GM23338 (cell line): ENCODE measurements at regions not wholly inside any gene's neighbourhood (a gene's known extent, or its start where the extent isn't known, plus 50 kb on each side); places are given as distances from the start of the nearest gene placed in this dataset.

Experiments
- ATAC-seq: fragments of 200-7000 bp; cut with Tn5 transposase; 3 replicates; pipeline ENCODE4 v1.9.1; 2020
- DNase-seq: peaks from one replicate; pipeline ENCODE4 v3.0.0-alpha.2; 2015; ENCODE audit warnings: low spot score
- H2AFZ ChIP-seq: fragments of 200-600 bp; sonication (generic); 2 replicates; pipeline ENCODE4 v1.8.0; 2016; ENCODE audit warnings: antibody characterized with exemption, mild to moderate bottlenecking, moderate library complexity
- H3F3A ChIP-seq: fragments of 200-600 bp; sonication (generic); replicated peaks from 2 replicates; pipeline ENCODE4 v1.8.0; 2017; ENCODE audit warnings: antibody characterized with exemption, mixed run types, low read depth
- H3K27ac ChIP-seq: fragments of 200-600 bp; sonication (generic); 2 replicates; pipeline ENCODE4 v1.6.1; 2016; ENCODE audit warnings: low read depth
- H3K27me3 ChIP-seq: fragments of 200-600 bp; sonication (generic); 2 replicates; pipeline ENCODE4 v1.8.0; 2016; ENCODE audit warnings: mild to moderate bottlenecking, mixed run types, moderate library complexity; ENCODE audit not compliant: insufficient read depth
- H3K36me3 ChIP-seq: fragments of 200-600 bp; sonication (generic); 2 replicates; pipeline ENCODE4 v1.8.0; 2016; ENCODE audit warnings: mild to moderate bottlenecking; ENCODE audit not compliant: insufficient read depth
- H3K4me1 ChIP-seq: fragments of 200-600 bp; sonication (generic); 2 replicates; pipeline ENCODE4 v1.8.0; 2016; ENCODE audit warnings: mild to moderate bottlenecking, moderate library complexity; ENCODE audit not compliant: insufficient read depth
- H3K4me2 ChIP-seq: fragments of 200-600 bp; sonication (generic); 2 replicates; pipeline ENCODE4 v1.7.1; 2017; ENCODE audit warnings: mixed run types
- H3K4me3 ChIP-seq: fragments of 200-600 bp; sonication (generic); 2 replicates; pipeline ENCODE4 v1.6.1; 2016; ENCODE audit warnings: mixed run types
- H3K79me2 ChIP-seq: fragments of 200-600 bp; sonication (generic); replicated peaks from 2 replicates; pipeline ENCODE4 v1.8.0; 2017; ENCODE audit warnings: mild to moderate bottlenecking; ENCODE audit not compliant: insufficient read depth
- H3K9me2 ChIP-seq: fragments of 200-600 bp; sonication (generic); 2 replicates; pipeline ENCODE4 v1.8.0; 2017; ENCODE audit not compliant: insufficient read depth
- H4K20me1 ChIP-seq: fragments of 200-600 bp; sonication (generic); replicated peaks from 2 replicates; pipeline ENCODE4 v1.8.0; 2017; ENCODE audit warnings: mild to moderate bottlenecking; ENCODE audit not compliant: insufficient read depth
- H3K27ac Mint-ChIP-seq: 2 replicates; pipeline ENCODE4 v1.8.0; 2020; ENCODE audit warnings: inconsistent platforms, mild to moderate bottlenecking, moderate library complexity, mixed read lengths
- H3K27me3 Mint-ChIP-seq: 3 replicates; pipeline ENCODE4 v1.8.0; 2022; ENCODE audit warnings: low read depth, mild to moderate bottlenecking, moderate library complexity, mixed read lengths, inconsistent platforms; ENCODE audit not compliant: insufficient read depth, poor library complexity
- H3K36me3 Mint-ChIP-seq: 3 replicates; pipeline ENCODE4 v1.8.0; 2021; ENCODE audit warnings: low read depth, mild to moderate bottlenecking, inconsistent platforms, moderate library complexity, mixed read lengths
- H3K4me1 Mint-ChIP-seq: 3 replicates; pipeline ENCODE4 v1.8.0; 2020; ENCODE audit warnings: mild to moderate bottlenecking, inconsistent platforms, mixed read lengths
- H3K4me3 Mint-ChIP-seq: 3 replicates; pipeline ENCODE4 v1.8.0; 2021; ENCODE audit warnings: moderate library complexity, mild to moderate bottlenecking, inconsistent platforms, mixed read lengths
- H3K9me3 Mint-ChIP-seq: 3 replicates; pipeline ENCODE4 v1.8.0; 2020; ENCODE audit warnings: moderate library complexity, mild to moderate bottlenecking, inconsistent platforms, mixed read lengths
- CREB1 ChIP-seq: fragments of 250-450 bp; sonication (Bioruptor Pico); IDR thresholded peaks from 2 replicates; pipeline ENCODE4 v1.5.0; 2020; ENCODE audit warnings: low read depth, mild to moderate bottlenecking, moderate library complexity
- EZH2 ChIP-seq: fragments of 200-600 bp; sonication (generic); IDR thresholded peaks from one replicate; pipeline ENCODE4 v1.8.0; 2017; ENCODE audit warnings: antibody characterized with exemption, mild to moderate bottlenecking, low read depth; ENCODE audit not compliant: unreplicated experiment
- EZH2phosphoT487 ChIP-seq: fragments of 200-600 bp; sonication (generic); IDR thresholded peaks from one replicate; pipeline ENCODE4 v1.8.1; 2018; ENCODE audit warnings: antibody characterized with exemption; ENCODE audit not compliant: unreplicated experiment
- JUNB ChIP-seq: IDR thresholded peaks from one replicate; pipeline ENCODE4 v1.6.1; 2016; ENCODE audit warnings: antibody characterized with exemption; ENCODE audit not compliant: unreplicated experiment
- NANOG ChIP-seq: IDR thresholded peaks from 2 replicates; pipeline ENCODE4 v1.6.1; 2016; ENCODE audit warnings: antibody characterized with exemption, borderline replicate concordance
- POLR2AphosphoS5 ChIP-seq: IDR thresholded peaks from 2 replicates; pipeline ENCODE4 v1.6.1; 2016; ENCODE audit warnings: antibody characterized with exemption, low read depth
- STAT1 ChIP-seq: IDR thresholded peaks from one replicate; pipeline ENCODE4 v1.6.1; 2016; ENCODE audit warnings: antibody characterized with exemption; ENCODE audit not compliant: unreplicated experiment
- ZNF114 ChIP-seq: fragments of 250-450 bp; sonication (Bioruptor Pico); IDR thresholded peaks from 2 replicates; pipeline ENCODE4 v1.5.0; 2020; ENCODE audit warnings: mild to moderate bottlenecking, moderate library complexity
- ZNF331 ChIP-seq: fragments of 250-450 bp; sonication (Bioruptor Pico); IDR thresholded peaks from 2 replicates; pipeline ENCODE4 v1.5.0; 2020; ENCODE audit warnings: low read depth, mild to moderate bottlenecking, moderate library complexity
- TF ChIP-seq, protein P1 (sequence below): IDR thresholded peaks from 2 replicates; pipeline ENCODE4 v1.6.1; 2016; ENCODE audit warnings: antibody characterized with exemption
- TF ChIP-seq, protein P2 (sequence below): IDR thresholded peaks from one replicate; pipeline ENCODE4 v1.6.1; 2018; ENCODE audit warnings: antibody characterized with exemption; ENCODE audit not compliant: unreplicated experiment
- TF ChIP-seq, protein P3 (sequence below): fragments of 250-450 bp; sonication (Bioruptor Pico); IDR thresholded peaks from 2 replicates; pipeline ENCODE4 v1.5.0; 2020; ENCODE audit warnings: mild to moderate bottlenecking, moderate library complexity
- TF ChIP-seq, protein P4 (sequence below), 2 experiments: fragments of 200-600 bp in 1 of 2; sonication (generic) in 1 of 2; conservative IDR thresholded peaks; 2 replicates each; pipeline versions ENCODE4 v1.5.1 to v1.6.1; 2016 to 2017; ENCODE audit warnings: antibody characterized with exemption in 2 of 2, low read depth in 2 of 2, mild to moderate bottlenecking in 2 of 2, moderate library complexity in 1 of 2

DNA sequence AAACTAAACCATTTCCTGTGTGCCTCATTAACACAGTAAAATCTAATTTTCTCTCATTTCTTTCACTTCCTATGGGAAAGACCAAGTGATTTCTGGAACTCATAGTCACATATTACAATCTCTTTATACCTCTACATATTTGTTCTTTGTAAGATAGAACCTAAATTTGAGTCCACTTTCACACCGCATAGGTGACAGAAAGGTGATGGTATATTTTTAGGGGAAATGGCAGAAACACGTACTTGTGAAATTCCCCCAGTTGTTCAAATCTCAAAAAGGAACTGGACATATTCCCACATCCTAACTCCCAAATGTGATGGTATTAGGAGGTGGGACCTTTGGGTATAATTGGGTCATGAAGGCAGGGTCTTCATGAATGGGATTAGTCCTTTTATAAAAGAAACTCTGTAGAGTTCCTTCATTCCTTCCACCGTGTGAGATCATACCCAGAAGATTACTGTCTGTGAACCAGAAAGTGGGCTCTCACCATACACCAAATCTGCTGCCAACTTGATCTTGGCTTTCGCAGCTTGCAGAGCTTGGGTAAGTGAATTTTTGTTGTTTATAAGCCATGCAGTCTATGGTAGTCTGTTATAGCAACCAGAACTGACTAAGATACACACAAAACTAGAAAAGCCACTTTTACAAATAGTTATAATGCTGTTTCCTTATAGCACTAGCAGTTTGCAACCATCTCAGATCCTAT lies 542.1 kb downstream of the DSC3 start (continued):
- no peak for TF ChIP-seq JUNB
- no peak for TF ChIP-seq STAT1
- TF ChIP-seq, protein P1, sequence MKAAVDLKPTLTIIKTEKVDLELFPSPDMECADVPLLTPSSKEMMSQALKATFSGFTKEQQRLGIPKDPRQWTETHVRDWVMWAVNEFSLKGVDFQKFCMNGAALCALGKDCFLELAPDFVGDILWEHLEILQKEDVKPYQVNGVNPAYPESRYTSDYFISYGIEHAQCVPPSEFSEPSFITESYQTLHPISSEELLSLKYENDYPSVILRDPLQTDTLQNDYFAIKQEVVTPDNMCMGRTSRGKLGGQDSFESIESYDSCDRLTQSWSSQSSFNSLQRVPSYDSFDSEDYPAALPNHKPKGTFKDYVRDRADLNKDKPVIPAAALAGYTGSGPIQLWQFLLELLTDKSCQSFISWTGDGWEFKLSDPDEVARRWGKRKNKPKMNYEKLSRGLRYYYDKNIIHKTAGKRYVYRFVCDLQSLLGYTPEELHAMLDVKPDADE = no peak

DNA sequence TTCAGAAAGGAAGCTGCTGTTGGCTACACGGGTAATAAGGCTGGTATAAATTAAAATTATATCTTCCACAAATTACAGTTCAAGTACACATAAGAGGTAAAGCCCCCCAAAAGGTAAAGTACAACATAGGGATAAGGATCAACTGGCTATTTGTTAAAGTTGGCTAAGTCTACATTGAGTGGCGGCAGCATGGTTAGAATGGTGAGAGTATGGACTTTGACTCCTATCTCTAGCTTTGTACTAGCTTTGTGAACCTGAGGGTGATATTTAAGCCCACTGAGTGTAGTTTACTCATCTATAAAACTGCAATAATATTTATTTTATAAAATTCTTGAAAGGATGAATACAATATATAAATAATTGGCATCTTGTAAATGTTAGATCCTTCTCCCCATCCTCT lies 542.8 kb downstream of the DSC3 start:
- ATAC-seq (no peak), DNase-seq (no peak)
- H3K36me3 ChIP-seq = no peaks in the 10 kb centered on the region
- no peaks in the 10 kb centered on the region for H4K20me1 ChIP-seq
- H3F3A ChIP-seq = no peaks in the 10 kb centered on the region
- H3K27ac ChIP-seq = no peak overlapping the region
- no peak overlapping the region for H3K4me3 ChIP-seq
- Mint-ChIP-seq H3K36me3 (no peaks in the 10 kb centered on the region), H3K9me3 (no peaks in the 10 kb centered on the region), H3K4me1 (peaks cover 5% of the 10 kb centered on the region), H3K4me3 (no peak overlapping the region), H3K27me3 (no peaks in the 10 kb centered on the region), H3K27ac (no peak overlapping the region)
- H3K4me2 ChIP-seq = no peak overlapping the region
- H2AFZ ChIP-seq = no peak overlapping the region
- no peaks in the 10 kb centered on the region for H3K27me3 ChIP-seq
- 0 out of 2 replicates have a peak, but pooled peaks cover 4% of the 10 kb centered on the region for H3K4me1 ChIP-seq
- no peaks in the 10 kb centered on the region for H3K9me2 ChIP-seq
- no peaks in the 10 kb centered on the region for H3K79me2 ChIP-seq
- TF ChIP-seq, protein P2, sequence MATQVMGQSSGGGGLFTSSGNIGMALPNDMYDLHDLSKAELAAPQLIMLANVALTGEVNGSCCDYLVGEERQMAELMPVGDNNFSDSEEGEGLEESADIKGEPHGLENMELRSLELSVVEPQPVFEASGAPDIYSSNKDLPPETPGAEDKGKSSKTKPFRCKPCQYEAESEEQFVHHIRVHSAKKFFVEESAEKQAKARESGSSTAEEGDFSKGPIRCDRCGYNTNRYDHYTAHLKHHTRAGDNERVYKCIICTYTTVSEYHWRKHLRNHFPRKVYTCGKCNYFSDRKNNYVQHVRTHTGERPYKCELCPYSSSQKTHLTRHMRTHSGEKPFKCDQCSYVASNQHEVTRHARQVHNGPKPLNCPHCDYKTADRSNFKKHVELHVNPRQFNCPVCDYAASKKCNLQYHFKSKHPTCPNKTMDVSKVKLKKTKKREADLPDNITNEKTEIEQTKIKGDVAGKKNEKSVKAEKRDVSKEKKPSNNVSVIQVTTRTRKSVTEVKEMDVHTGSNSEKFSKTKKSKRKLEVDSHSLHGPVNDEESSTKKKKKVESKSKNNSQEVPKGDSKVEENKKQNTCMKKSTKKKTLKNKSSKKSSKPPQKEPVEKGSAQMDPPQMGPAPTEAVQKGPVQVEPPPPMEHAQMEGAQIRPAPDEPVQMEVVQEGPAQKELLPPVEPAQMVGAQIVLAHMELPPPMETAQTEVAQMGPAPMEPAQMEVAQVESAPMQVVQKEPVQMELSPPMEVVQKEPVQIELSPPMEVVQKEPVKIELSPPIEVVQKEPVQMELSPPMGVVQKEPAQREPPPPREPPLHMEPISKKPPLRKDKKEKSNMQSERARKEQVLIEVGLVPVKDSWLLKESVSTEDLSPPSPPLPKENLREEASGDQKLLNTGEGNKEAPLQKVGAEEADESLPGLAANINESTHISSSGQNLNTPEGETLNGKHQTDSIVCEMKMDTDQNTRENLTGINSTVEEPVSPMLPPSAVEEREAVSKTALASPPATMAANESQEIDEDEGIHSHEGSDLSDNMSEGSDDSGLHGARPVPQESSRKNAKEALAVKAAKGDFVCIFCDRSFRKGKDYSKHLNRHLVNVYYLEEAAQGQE = no peak
- no peak for TF ChIP-seq ZNF114 (CRISPR knock-in tag)
- no peak for TF ChIP-seq ZNF331 (CRISPR knock-in tag)
- no peak for TF ChIP-seq CREB1 (CRISPR knock-in tag)
- no peak for TF ChIP-seq STAT1
- TF ChIP-seq EZH2 = no peak
- TF ChIP-seq NANOG = no peak
- TF ChIP-seq, protein P3, sequence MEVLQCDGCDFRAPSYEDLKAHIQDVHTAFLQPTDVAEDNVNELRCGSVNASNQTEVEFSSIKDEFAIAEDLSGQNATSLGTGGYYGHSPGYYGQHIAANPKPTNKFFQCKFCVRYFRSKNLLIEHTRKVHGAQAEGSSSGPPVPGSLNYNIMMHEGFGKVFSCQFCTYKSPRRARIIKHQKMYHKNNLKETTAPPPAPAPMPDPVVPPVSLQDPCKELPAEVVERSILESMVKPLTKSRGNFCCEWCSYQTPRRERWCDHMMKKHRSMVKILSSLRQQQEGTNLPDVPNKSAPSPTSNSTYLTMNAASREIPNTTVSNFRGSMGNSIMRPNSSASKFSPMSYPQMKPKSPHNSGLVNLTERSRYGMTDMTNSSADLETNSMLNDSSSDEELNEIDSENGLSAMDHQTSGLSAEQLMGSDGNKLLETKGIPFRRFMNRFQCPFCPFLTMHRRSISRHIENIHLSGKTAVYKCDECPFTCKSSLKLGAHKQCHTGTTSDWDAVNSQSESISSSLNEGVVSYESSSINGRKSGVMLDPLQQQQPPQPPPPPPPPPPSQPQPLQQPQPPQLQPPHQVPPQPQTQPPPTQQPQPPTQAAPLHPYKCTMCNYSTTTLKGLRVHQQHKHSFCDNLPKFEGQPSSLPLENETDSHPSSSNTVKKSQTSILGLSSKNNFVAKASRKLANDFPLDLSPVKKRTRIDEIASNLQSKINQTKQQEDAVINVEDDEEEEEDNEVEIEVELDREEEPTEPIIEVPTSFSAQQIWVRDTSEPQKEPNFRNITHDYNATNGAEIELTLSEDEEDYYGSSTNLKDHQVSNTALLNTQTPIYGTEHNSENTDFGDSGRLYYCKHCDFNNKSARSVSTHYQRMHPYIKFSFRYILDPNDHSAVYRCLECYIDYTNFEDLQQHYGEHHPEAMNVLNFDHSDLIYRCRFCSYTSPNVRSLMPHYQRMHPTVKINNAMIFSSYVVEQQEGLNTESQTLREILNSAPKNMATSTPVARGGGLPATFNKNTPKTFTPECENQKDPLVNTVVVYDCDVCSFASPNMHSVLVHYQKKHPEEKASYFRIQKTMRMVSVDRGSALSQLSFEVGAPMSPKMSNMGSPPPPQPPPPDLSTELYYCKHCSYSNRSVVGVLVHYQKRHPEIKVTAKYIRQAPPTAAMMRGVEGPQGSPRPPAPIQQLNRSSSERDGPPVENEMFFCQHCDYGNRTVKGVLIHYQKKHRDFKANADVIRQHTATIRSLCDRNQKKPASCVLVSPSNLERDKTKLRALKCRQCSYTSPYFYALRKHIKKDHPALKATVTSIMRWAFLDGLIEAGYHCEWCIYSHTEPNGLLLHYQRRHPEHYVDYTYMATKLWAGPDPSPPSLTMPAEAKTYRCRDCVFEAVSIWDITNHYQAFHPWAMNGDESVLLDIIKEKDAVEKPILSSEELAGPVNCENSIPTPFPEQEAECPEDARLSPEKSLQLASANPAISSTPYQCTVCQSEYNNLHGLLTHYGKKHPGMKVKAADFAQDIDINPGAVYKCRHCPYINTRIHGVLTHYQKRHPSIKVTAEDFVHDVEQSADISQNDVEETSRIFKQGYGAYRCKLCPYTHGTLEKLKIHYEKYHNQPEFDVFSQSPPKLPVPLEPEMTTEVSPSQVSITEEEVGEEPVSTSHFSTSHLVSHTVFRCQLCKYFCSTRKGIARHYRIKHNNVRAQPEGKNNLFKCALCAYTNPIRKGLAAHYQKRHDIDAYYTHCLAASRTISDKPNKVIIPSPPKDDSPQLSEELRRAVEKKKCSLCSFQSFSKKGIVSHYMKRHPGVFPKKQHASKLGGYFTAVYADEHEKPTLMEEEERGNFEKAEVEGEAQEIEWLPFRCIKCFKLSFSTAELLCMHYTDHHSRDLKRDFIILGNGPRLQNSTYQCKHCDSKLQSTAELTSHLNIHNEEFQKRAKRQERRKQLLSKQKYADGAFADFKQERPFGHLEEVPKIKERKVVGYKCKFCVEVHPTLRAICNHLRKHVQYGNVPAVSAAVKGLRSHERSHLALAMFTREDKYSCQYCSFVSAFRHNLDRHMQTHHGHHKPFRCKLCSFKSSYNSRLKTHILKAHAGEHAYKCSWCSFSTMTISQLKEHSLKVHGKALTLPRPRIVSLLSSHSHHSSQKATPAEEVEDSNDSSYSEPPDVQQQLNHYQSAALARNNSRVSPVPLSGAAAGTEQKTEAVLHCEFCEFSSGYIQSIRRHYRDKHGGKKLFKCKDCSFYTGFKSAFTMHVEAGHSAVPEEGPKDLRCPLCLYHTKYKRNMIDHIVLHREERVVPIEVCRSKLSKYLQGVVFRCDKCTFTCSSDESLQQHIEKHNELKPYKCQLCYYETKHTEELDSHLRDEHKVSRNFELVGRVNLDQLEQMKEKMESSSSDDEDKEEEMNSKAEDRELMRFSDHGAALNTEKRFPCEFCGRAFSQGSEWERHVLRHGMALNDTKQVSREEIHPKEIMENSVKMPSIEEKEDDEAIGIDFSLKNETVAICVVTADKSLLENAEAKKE (CRISPR knock-in tag) = no peak
- TF ChIP-seq, protein P4, sequence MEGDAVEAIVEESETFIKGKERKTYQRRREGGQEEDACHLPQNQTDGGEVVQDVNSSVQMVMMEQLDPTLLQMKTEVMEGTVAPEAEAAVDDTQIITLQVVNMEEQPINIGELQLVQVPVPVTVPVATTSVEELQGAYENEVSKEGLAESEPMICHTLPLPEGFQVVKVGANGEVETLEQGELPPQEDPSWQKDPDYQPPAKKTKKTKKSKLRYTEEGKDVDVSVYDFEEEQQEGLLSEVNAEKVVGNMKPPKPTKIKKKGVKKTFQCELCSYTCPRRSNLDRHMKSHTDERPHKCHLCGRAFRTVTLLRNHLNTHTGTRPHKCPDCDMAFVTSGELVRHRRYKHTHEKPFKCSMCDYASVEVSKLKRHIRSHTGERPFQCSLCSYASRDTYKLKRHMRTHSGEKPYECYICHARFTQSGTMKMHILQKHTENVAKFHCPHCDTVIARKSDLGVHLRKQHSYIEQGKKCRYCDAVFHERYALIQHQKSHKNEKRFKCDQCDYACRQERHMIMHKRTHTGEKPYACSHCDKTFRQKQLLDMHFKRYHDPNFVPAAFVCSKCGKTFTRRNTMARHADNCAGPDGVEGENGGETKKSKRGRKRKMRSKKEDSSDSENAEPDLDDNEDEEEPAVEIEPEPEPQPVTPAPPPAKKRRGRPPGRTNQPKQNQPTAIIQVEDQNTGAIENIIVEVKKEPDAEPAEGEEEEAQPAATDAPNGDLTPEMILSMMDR (conservative IDR thresholded peaks at IDR 0.05; ENCODE audit: low read depth in 2 of 2) = no peak
- no peak for TF ChIP-seq POLR2AphosphoS5
- TF ChIP-seq EZH2phosphoT487 = no peak
- TF ChIP-seq JUNB = no peak
